Astrocyte of the cerebellum (primary cell): ENCODE measurements at regions not wholly inside any gene's neighbourhood (a gene's known extent, or its start where the extent isn't known, plus 50 kb on each side); places are given as distances from the start of the nearest gene placed in this dataset.

Source experiments
- DNase-seq: peaks from one replicate; pipeline ENCODE4 v3.0.0-alpha.2; 2011; ENCODE audit warnings: low read depth
- H3K4me3 ChIP-seq: 2 replicates; pipeline ENCODE4 v1.5.1; 2011; ENCODE audit warnings: mild to moderate bottlenecking, low read depth, low read length, moderate library complexity
- in situ Hi-C: cut with HindIII; loops from 2 replicates; pipeline ENCODE4 v1.10.0; 2017; ENCODE audit warnings: low sequenced_read_pairs
- TF ChIP-seq, protein P1 (sequence below): IDR thresholded peaks from 2 replicates; pipeline ENCODE4 v1.5.1; 2012; ENCODE audit warnings: low read length, low read depth, moderate library complexity, mild to moderate bottlenecking; ENCODE audit errors: missing control alignments

- TF ChIP-seq, protein P1, sequence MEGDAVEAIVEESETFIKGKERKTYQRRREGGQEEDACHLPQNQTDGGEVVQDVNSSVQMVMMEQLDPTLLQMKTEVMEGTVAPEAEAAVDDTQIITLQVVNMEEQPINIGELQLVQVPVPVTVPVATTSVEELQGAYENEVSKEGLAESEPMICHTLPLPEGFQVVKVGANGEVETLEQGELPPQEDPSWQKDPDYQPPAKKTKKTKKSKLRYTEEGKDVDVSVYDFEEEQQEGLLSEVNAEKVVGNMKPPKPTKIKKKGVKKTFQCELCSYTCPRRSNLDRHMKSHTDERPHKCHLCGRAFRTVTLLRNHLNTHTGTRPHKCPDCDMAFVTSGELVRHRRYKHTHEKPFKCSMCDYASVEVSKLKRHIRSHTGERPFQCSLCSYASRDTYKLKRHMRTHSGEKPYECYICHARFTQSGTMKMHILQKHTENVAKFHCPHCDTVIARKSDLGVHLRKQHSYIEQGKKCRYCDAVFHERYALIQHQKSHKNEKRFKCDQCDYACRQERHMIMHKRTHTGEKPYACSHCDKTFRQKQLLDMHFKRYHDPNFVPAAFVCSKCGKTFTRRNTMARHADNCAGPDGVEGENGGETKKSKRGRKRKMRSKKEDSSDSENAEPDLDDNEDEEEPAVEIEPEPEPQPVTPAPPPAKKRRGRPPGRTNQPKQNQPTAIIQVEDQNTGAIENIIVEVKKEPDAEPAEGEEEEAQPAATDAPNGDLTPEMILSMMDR: no peak
- H3K4me3 ChIP-seq: no peak overlapping the region
- in situ Hi-C loops: no loop called here
- no peak for DNase-seq
Measured at GRCh38 chr12:62136496-62136895, 123.7 kb upstream of the USP15 start.

DNA sequence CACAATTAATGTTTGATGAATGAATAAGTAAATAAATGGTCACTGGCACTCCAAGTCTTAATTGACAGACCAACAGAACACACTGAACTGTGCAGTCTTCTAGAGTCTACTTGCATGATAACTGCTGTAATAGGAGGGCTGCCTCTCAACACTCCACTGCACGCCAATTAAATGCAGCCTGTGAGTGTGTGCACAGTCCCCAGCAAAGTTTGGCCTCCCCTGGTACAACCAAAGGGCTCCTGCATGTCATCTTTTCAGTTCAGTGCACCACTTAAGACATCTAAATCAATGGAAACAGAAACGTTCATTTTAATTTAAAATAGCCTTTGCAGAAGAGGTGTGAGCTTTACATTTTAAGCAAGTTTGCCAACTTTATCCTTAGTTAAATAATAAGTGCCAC lies 121.7 kb upstream of the USP15 start:
- in situ Hi-C loops: no loop called here
- TF ChIP-seq, protein P1: no peak
- H3K4me3 ChIP-seq: no peak overlapping the region
- no peak for DNase-seq

DNA sequence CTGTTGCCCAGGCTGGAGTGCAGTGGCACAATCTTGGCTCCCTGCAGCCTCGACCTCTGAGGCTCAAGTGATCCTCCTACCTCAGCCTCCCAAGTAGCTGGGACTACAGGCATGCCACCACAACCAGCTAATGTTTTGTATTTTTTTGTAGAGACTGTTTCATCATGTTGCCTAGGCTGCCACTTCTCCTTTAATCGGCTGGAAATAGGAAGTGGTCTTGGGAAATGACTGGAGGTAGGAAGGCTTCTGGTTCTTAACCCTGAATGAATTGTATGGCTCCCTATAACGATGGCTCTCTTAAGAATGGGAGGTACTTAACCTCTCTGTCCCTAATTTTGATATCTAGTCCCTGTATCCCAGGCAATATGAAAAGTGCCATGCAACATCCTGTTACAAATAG lies 113.9 kb upstream of the USP15 start:
- TF ChIP-seq, protein P1: no peak
- in situ Hi-C loops: no loop called here
- no peak overlapping the region for H3K4me3 ChIP-seq
- DNase-seq: no peak

GRCh38 chr12:62158013-62158412 lies 102.2 kb upstream of the USP15 start:
- TF ChIP-seq, protein P1: no peak
- no peak for DNase-seq
- in situ Hi-C loops: no loop called here
- H3K4me3 ChIP-seq: no peak overlapping the region

GRCh38 chr12:62158461-62159360 lies 101.5 kb upstream of the USP15 start:
- no peak for DNase-seq
- TF ChIP-seq, protein P1: no peak
- H3K4me3 ChIP-seq: no peak overlapping the region
- in situ Hi-C loops: no loop called here

GRCh38 chr12:62162214-62162613 lies 98.0 kb upstream of the USP15 start:
- TF ChIP-seq, protein P1: no peak
- DNase-seq: no peak
- H3K4me3 ChIP-seq: no peak overlapping the region
- in situ Hi-C loops: no loop called here

GRCh38 chr12:62163368-62163767 lies 96.8 kb upstream of the USP15 start:
- in situ Hi-C loops: no loop called here
- no peak overlapping the region for H3K4me3 ChIP-seq
- DNase-seq: no peak
- TF ChIP-seq, protein P1: no peak
